DND-41 (cell line): ENCODE measurements at regions not wholly inside any gene's neighbourhood (a gene's known extent, or its start where the extent isn't known, plus 50 kb on each side); places are given as distances from the start of the nearest gene placed in this dataset.
"Not testable (repeated sequence)": the region's sequence is repeated elsewhere in the genome, so short reads cannot be mapped to it uniquely, and the experiment has no call there.

Experiments used
- CTCF ChIP-seq: IDR thresholded peaks from 2 replicates; pipeline ENCODE4 v1.5.1; 2012; ENCODE audit warnings: borderline replicate concordance, low read length, moderate library complexity, mild to moderate bottlenecking; ENCODE audit not compliant: poor library complexity, severe bottlenecking; ENCODE audit errors: extremely low read depth
- EZH2 ChIP-seq: IDR thresholded peaks from 3 replicates; pipeline ENCODE4 v1.6.1; 2012; ENCODE audit warnings: borderline replicate concordance, low read depth, mild to moderate bottlenecking, moderate library complexity, low read length, inconsistent platforms; ENCODE audit not compliant: severe bottlenecking

GRCh38 chr6:14561563-14561962, 444.0 kb downstream of the CD83 start:
- TF ChIP-seq CTCF, EZH2: not testable (repeated sequence)
